Stimulated activated CD4-positive, alpha-beta T cell treated with anti-CD3 and anti-CD28 coated beads, Interleukin-12 subunit alpha, Interleukin-12 subunit beta, amount 100 ng/mL, for 4 hours (primary cell): ENCODE measurements at regions not wholly inside any gene's neighbourhood (a gene's known extent, or its start where the extent isn't known, plus 50 kb on each side); places are given as distances from the start of the nearest gene placed in this dataset.

Experiments used
- DNase-seq: peaks from one replicate; pipeline ENCODE4 v3.0.0-alpha.2; 2020

- no peak for DNase-seq
Observed at GRCh38 chr10:6343305-6344010, 140.7 kb downstream of the PFKFB3 start.

DNA sequence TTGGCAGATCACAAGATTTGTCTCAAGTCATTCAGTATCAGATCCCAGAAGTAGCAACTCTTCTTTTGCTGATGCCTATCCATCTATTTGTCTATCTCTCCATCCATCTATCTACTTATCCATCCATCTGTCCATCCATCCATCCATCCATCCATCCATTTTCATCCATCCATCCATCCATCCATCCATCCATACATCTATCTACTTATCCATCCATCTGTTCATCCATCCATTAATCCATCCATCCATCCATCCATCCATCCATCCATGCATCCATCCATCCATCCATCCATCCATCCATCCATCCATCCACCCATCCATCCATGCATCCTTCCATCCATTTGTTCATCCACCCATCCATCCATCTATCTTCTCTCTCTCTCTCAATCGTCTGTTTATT is 142.7 kb downstream of the PFKFB3 start:
- no peak for DNase-seq

DNA sequence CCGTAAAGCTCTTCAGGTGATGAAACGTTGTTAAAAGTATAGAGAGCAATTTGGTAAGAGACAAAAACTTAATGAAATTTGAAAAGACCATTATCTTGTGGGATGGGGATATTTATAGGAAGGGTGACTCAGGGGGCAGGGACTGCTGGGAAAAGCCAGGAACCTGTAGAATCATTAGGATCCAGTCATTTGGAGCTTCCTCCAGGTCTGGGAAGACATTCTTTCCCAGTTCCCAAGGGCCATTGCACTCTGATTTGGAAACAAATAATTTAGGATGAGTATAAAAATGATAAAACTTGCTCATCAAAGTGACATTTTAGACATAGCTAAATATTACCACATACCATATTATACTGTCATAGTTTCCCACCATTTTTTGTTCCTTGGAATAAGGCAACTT is 143.9 kb downstream of the PFKFB3 start:
- DNase-seq = no peak

GRCh38 chr10:6347391-6347951 is 144.7 kb downstream of the PFKFB3 start:
- peak; percentile 41 for DNase-seq

GRCh38 chr10:6348096-6348874 is 145.6 kb downstream of the PFKFB3 start:
- DNase-seq = peak; percentile 68

GRCh38 chr10:6349846-6350535 is 147.3 kb downstream of the PFKFB3 start:
- no peak for DNase-seq

DNA sequence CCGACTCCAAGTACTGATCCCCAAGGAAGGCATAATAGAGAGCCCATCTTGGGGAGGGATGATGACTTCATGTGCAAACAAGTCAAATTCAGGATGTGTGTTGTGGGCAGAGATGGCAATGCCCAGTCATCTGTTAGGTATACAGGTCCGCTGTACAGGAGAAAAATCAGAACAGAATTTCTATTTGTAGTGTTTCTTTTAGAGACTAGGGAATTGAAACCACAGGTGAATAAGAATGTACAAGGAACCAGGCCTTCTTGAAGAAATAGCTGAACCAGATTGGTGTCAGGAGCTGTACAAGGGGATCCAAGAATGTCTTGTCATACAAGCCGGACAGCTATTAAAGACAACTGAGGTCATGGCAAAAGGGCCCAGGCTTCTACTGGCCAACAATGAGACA is 147.9 kb downstream of the PFKFB3 start:
- no peak for DNase-seq

GRCh38 chr10:6351495-6351894 is 148.8 kb downstream of the PFKFB3 start:
- no peak for DNase-seq

- no peak for DNase-seq
Observed at GRCh38 chr10:6353526-6353925, 150.8 kb downstream of the PFKFB3 start.

GRCh38 chr10:6354168-6354772 is 151.5 kb downstream of the PFKFB3 start:
- DNase-seq = no peak

DNA sequence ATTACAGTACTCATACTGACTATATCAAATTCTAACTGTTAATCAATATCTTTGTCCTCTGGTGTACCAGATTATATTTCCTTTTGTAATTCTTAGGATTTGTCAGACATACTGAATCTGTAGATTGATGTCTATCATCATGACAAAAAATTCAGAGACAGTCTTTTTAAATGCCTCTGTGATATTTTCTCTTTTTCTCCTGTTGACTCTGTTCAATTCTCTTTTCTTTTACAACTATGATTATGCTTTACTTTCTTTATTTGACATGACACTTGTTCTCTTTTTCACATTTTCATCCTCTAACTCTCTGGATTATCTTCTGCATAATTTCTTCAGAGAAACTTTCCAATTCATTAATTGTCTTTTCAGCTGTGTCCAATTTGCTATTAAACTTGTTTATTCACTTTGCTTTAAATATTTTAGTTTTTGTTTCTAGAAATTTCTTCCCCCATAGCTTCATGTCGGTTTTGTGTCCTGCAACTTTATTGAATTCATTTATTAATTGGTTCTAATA is 153.6 kb downstream of the PFKFB3 start:
- DNase-seq = no peak

- no peak for DNase-seq
Observed at GRCh38 chr10:6361869-6362268, 159.1 kb downstream of the PFKFB3 start.

DNA sequence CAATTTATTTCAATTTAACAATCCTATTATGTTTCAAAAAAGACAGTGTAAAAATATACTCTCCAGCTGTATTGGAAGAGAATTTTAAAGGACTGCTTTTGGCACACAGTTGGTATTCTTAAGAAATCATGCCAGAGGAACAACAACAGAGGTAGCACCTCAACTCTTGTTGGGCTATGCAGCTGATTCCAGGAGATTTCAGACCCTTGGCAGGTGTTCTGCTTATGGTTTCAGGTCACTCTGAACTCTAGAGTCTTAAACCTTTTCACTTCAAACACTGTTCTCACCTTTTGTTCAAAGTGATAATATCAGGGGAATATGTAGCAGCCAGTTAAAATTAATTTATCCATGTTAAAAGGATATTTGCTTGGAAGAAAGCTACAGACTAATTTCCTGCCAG is 160.1 kb downstream of the PFKFB3 start:
- DNase-seq = no peak

GRCh38 chr10:6363511-6363910 is 160.8 kb downstream of the PFKFB3 start:
- DNase-seq = no peak

DNA sequence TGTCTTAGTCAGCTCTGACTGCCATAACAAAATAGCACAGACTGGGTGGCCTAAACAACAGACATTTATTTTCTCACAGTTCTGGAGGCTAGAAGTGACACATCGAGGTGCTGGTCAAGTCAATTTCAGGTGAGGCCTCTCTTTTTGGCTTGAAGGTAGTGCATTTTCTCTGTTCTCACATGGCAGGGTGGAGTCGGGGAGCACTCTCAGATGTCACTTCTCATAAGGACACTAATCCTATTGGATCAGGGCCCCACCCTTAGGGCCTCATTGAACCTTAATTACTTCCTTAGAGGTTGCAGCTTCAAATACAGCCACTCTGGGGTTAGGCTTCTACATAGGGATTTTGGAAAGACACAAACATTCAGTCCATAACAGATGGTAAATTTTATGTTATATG is 161.6 kb downstream of the PFKFB3 start:
- no peak for DNase-seq

- DNase-seq = no peak
Observed at GRCh38 chr10:6364893-6365292, 162.2 kb downstream of the PFKFB3 start.

DNA sequence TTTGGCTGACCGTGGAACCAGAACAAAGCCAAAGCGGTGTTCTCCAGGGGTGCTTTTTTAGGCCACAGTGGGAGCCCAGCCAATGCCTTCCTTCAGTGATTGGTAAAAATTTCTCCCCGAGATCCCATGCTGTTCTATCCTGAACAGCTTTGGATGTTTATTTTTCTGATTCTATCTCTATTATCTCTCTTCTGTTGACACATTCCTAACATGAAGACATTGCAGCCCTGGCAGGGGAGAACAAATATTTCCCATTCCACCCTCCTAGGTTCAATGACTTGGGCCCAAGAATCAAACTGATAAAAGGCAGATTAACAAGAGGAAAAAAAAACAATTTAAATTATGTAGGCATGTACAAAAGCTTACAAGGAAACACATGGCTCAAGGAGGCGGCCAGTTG is 162.7 kb downstream of the PFKFB3 start:
- DNase-seq = no peak
